Mesenteric fat pad (tissue), 1 donor: ENCODE measurements at regions not wholly inside any gene's neighbourhood (a gene's known extent, or its start where the extent isn't known, plus 50 kb on each side); places are given as distances from the start of the nearest gene placed in this dataset.

ENCODE experiments used
- DNase-seq: peaks from one replicate; pipeline ENCODE4 v3.0.0-alpha.2; 2020; ENCODE audit warnings: low spot score
- donor health status: DM: yes; HTN: yes; CAD: no.

DNA sequence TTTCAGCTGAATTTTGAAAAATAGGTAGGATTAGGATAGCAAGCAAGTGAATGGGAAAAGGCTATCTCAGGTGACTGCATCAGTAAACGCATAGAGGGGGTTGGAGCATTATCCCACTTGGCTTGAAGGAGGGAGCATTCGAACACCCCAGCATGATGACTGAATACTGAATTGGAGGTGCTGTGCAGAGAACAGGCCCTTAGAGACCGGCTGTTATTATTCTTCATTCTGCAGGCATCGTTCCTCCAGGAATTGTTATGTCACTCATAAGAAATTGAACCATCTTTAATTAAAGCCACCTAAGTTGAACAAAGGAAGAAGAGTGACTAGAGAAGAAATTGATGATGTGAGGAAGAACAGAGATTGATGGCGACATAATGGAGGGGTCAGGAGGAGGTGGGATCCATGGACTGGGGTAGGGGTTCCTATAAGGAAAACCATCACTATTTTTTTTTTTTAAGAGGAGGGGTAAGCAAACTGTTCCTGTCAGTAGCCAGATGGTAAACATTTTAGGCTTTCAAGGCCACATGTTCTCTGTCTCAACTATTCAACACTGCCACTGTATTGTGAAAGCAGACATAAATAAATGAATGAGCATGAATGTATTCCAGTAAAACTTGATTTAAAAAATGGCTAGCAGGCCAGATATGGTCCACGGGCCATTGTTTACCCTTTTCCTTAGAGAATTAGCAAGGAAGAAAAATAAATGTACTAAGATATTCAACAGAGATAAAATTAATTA is 264.7 kb upstream of the TAC1 start:
- DNase-seq, result no peak

DNA sequence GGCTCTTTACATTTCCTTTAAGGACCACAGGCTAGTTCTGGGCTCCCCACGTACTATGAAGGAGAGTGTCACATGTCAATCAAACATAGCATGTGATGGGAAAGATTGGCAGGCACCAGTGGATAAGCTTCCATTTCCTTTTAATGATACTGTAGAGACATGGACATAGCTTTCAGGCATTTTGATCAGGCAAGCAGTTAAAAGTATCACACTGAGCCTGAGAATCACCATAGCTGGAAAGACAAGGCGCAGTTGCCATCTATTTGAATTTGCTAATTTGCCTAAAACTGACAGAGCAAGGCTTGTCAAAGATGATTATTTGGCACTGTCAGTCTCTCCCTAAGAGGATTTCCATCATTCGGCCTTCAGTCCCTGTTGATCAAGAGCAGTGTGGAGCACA is 263.4 kb upstream of the TAC1 start:
- DNase-seq, result no peak

- DNase-seq, result no peak
Observed at GRCh38 chr7:97470726-97471125, 261.2 kb upstream of the TAC1 start.

GRCh38 chr7:97471491-97471890 is 260.4 kb upstream of the TAC1 start:
- no peak for DNase-seq

- DNase-seq, result no peak
Observed at GRCh38 chr7:97479740-97480290, 252.1 kb upstream of the TAC1 start.

DNA sequence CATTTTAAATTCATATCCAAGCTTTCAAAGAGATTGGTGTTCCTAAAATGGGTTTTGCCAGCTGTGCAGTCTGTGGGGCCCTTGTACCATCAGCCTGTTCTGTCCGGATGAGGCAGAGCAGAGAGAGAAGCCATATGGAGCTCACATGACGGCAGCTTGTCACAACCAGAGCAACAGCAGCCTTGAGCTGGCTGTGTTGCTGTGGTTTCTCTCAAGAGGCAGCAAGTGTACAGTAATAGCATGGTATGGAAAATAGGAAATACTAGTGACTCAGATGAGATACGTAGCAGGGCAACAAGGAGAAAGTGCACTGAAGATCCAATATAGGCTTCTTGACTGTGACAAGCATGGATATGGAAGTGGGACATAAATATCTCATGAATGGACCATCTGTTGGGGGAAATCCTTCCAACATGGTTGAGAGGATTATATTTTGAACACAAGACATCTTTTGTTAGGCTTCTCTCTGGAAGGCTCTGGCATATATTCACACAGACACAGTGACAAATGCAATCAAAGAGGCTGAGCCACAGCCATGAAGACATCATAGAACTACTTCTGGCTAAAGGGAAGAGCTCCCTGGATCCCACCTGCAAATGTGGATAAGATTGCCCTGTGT is 251.0 kb upstream of the TAC1 start:
- no peak for DNase-seq

- DNase-seq, result no peak
Observed at GRCh38 chr7:97495487-97495886, 236.4 kb upstream of the TAC1 start.

DNA sequence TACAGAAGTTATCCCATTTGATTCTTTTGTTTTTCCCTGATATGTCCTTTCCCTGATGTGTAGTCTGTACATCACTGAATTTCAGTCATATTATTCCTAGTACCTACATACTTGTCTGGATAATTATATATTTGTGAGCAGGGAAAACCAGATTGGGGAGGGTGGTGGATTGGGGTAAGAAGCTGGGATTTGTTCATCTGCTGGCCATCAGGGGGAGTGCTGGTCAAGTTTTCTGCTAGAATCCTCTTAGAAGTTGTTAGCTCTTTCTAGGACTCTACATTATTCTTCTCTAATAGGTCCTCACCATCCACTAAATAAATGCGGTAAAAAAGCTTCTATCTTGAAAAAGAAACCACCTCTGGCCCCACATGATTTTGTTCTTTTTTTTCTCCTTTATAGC is 232.7 kb upstream of the TAC1 start:
- no peak for DNase-seq

DNA sequence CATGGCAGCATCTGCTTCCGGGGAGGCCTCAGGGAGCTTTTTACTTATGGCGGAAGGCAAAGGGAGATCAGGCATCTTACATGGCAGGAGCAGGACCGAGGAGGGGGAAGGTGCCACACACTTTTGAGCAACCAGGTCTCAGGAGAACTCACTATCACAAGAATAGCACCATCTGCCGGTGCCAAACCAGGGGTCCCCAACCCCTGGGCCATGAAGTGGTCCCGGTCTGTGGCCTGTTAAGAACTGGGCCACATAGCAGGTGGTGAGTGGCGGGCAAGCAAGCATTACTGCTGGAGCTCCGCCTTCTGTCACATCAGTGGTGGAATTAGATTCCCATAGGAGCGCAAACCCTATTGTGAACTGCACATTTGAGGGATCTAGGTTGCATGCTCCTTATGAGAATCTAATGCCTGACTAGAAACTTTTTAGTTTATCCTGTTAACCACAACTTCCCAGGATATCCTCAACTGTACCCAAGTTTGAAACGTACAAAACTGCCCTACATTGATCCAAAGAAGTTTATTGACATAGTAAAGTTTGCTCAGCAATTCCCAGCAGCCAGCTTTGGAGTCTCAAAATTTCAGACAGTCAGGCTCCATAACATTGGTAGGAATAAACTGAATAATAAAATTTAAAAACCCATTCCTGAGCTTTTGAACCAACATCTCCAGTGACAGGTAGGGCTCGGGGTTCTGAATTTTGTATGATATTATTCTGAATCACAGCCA is 228.4 kb upstream of the TAC1 start:
- no peak for DNase-seq

- DNase-seq, result no peak
Observed at GRCh38 chr7:97506728-97507127, 225.2 kb upstream of the TAC1 start.

- DNase-seq, result no peak
Observed at GRCh38 chr7:97512441-97513207, 219.3 kb upstream of the TAC1 start.

DNA sequence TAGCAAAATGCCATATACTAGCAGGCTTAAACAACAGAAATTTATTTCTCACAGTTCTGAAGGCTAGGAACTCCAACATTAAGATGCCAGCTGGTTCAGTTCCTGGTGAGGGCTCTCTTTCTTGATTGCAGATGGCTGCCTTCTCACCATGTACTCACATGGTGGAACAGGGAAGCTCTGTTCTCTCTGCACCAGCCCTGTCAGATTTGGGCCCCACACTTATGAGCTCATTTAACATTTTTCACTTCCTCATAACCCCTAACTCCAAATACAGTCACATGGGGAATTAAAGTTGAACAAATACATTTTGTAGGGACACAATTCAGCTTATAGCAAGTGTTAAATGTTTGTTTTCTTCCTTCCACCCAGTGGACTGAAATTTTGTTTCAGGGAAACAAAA is 218.6 kb upstream of the TAC1 start:
- no peak for DNase-seq

GRCh38 chr7:97541188-97541587 is 190.7 kb upstream of the TAC1 start:
- DNase-seq, result peak; percentile 73

DNA sequence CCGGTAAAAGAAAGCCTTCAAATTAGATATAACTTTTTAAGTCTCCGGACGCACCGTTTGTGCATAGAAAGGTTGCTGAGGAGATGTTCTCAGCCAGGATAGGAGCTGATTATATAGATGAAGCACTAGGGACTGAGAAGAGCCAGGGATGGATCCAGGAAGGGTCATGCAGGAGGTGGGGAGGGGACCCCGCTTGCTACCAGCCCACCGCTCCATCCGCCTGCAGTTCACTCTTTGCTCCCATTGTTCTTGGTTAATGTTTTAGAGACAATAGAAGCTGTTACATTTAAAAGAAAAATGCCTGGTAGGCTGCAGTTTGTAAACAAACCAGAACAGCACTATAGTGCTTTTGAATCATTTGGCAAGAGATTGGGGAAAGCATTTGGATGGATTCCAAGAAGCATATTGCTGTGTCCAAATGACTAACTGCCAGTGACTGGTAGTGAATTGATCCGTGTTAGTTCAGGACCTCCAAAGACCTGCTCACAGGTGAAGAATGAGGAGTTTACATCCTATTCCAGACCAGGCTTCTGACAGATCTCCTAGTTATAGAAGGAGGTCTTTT is 175.9 kb upstream of the TAC1 start:
- no peak for DNase-seq

DNA sequence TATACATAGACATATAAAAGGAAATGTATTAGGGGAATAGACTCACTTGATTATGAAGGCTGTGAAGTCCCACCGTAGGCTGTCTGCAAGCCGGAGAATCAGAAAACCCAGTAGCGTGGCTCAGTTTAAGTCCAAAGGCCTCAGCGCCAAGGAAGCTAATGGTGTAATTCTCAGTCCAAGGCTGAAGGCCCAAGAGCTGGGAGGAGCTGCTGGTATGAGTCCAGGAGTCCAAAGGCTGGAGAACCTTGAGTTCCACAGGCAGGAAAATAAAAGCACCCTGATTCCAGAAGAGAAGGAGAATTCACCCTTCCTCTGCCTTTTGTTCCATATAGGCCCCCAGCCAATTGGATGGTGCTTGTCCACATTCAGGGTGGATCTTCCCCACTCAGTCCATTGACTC is 166.2 kb upstream of the TAC1 start:
- no peak for DNase-seq

- DNase-seq, result no peak
Observed at GRCh38 chr7:97573065-97573464, 158.8 kb upstream of the TAC1 start.

- no peak for DNase-seq
Observed at GRCh38 chr7:97576043-97576442, 155.8 kb upstream of the TAC1 start.

- DNase-seq, result no peak
Observed at GRCh38 chr7:97578225-97578624, 153.7 kb upstream of the TAC1 start.

GRCh38 chr7:97580205-97580604 is 151.7 kb upstream of the TAC1 start:
- DNase-seq, result no peak

DNA sequence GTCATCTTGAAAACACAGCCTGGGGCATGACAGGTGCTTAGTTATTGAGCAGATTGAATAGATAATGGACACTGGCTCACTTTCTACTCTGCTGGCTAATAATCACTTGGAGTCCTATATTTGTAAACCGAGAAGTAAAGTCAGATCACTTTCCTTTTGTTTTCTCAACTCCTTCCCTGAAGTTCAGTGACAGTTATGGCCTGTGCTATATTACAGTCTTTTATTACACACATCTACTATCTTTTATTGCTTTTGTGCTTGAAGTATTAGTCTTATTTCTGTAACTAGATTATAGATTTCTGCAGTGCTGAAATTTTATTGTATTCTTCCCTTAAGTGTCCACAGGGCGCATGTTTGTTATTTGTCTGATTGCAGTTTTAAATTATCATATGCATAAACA is 136.4 kb upstream of the TAC1 start:
- no peak for DNase-seq

DNA sequence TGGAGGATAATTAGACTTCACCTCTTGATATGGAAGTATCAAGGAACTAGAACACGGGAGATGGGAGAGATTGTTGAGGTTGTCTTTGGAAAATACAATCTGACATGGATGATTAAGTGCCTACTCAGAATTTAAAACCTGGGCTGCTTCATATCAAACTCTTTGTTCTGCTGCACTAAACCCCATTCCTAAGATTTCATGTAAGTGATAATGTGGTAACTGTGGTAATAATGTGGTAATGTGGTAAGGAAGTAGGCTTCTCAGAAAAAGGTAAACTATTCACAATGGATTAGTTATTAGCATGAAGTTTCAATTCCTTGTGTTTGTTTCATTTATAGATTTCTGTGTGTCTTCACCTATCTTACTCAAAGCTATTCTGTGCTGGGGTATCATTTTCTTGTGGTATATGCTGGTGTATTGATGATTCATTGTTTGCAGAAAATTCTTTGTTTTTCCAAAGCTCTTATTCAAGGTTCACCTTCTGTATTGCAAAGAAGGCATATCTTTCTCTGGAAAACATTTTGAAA is 129.9 kb upstream of the TAC1 start:
- DNase-seq, result no peak
